Nephron (organoid): ENCODE measurements at regions not wholly inside any gene's neighbourhood (a gene's known extent, or its start where the extent isn't known, plus 50 kb on each side); places are given as distances from the start of the nearest gene placed in this dataset.

ENCODE experiments used
- H3K27ac Mint-ChIP-seq, 3 experiments: 2 replicates each; pipeline ENCODE4 v1.8.0; 2020; ENCODE audit warnings: mixed read lengths in 3 of 3, mild to moderate bottlenecking in 2 of 3, moderate library complexity in 1 of 3
- H3K27me3 Mint-ChIP-seq: 2 replicates; pipeline ENCODE4 v1.8.0; 2021; ENCODE audit warnings: low read depth, mild to moderate bottlenecking, moderate library complexity, mixed read lengths
- H3K36me3 Mint-ChIP-seq: 2 replicates; pipeline ENCODE4 v1.8.0; 2020; ENCODE audit warnings: low read depth, mixed read lengths
- H3K4me1 Mint-ChIP-seq: 2 replicates; pipeline ENCODE4 v1.8.0; 2020; ENCODE audit warnings: mixed read lengths
- H3K4me3 Mint-ChIP-seq, 3 experiments: 2 replicates each; pipeline ENCODE4 v1.8.0; 2020; ENCODE audit warnings: mild to moderate bottlenecking in 3 of 3, mixed read lengths in 3 of 3, moderate library complexity in 2 of 3
- H3K9me3 Mint-ChIP-seq: 2 replicates; pipeline ENCODE4 v1.8.0; 2020; ENCODE audit warnings: mixed read lengths
- TF ChIP-seq, protein P1 (sequence below), 3 experiments: fragments of 200-600 bp; sonication (generic); IDR thresholded peaks; one replicate each; pipeline ENCODE4 v1.5.0; 2021; ENCODE audit warnings: antibody characterized with exemption in 3 of 3; ENCODE audit not compliant: unreplicated experiment in 3 of 3

- H3K9me3 Mint-ChIP-seq, result no peaks in the 10 kb centered on the region
Observed at GRCh38 chr21:36207577-36208320, 51.1 kb downstream of the DOP1B start.

GRCh38 chr21:36208326-36209013 lies 51.8 kb downstream of the DOP1B start:
- no peaks in the 10 kb centered on the region for H3K9me3 Mint-ChIP-seq
- H3K4me1 Mint-ChIP-seq, result no peaks in the 10 kb centered on the region
- TF ChIP-seq, protein P1, sequence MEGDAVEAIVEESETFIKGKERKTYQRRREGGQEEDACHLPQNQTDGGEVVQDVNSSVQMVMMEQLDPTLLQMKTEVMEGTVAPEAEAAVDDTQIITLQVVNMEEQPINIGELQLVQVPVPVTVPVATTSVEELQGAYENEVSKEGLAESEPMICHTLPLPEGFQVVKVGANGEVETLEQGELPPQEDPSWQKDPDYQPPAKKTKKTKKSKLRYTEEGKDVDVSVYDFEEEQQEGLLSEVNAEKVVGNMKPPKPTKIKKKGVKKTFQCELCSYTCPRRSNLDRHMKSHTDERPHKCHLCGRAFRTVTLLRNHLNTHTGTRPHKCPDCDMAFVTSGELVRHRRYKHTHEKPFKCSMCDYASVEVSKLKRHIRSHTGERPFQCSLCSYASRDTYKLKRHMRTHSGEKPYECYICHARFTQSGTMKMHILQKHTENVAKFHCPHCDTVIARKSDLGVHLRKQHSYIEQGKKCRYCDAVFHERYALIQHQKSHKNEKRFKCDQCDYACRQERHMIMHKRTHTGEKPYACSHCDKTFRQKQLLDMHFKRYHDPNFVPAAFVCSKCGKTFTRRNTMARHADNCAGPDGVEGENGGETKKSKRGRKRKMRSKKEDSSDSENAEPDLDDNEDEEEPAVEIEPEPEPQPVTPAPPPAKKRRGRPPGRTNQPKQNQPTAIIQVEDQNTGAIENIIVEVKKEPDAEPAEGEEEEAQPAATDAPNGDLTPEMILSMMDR (IDR thresholded peaks at IDR 0.05; ENCODE audit: unreplicated experiment in 3 of 3), result no peak
- peaks cover 2% of the 10 kb centered on the region for H3K27me3 Mint-ChIP-seq
- H3K4me3 Mint-ChIP-seq, result no peak overlapping the region
- no peak overlapping the region for H3K27ac Mint-ChIP-seq
- H3K36me3 Mint-ChIP-seq, result no peaks in the 10 kb centered on the region

More at GRCh38 chr21:36207577-36208320, 51.1 kb downstream of the DOP1B start:
- TF ChIP-seq, protein P1 (IDR thresholded peaks at IDR 0.05; ENCODE audit: unreplicated experiment in 3 of 3), result no peak
- Mint-ChIP-seq H3K27ac (no peak overlapping the region), H3K36me3 (no peaks in the 10 kb centered on the region), H3K27me3 (peaks cover 4% of the 10 kb centered on the region), H3K4me1 (no peaks in the 10 kb centered on the region), H3K4me3 (no peak overlapping the region)

DNA sequence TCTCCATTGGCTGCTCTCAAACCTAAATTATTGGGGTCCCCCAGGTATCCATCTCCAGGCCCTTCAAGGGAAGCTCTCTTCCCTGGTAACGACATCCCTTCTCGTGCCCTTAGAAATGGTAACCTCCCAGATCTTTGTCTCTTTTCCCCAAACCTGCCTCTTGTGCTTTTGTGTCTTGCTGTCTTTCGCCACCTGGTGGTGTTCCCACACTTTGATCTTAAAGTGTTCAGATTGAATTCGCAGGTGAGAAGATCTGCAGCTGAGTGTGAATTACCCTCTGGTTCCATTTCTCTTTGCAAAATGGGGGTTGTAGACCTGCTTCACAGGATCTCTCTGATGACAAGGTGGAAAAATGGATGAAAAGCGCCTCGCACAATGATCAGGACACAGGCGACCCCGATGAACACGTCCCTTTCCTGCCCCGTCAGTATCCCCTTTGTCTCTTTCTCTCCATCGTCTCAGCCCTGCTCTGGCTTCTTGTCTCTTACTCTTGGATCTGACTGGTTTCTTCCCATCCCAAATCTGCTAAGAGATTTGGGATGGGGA lies 53.1 kb downstream of the DOP1B start:
- Mint-ChIP-seq H3K4me3 (no peak overlapping the region), H3K27ac (no peak overlapping the region), H3K9me3 (no peaks in the 10 kb centered on the region), H3K27me3 (no peaks in the 10 kb centered on the region), H3K4me1 (no peaks in the 10 kb centered on the region), H3K36me3 (no peaks in the 10 kb centered on the region)
- TF ChIP-seq, protein P1 (IDR thresholded peaks at IDR 0.05; ENCODE audit: unreplicated experiment in 3 of 3), result peak; percentile 38 to 57 (median 41)

DNA sequence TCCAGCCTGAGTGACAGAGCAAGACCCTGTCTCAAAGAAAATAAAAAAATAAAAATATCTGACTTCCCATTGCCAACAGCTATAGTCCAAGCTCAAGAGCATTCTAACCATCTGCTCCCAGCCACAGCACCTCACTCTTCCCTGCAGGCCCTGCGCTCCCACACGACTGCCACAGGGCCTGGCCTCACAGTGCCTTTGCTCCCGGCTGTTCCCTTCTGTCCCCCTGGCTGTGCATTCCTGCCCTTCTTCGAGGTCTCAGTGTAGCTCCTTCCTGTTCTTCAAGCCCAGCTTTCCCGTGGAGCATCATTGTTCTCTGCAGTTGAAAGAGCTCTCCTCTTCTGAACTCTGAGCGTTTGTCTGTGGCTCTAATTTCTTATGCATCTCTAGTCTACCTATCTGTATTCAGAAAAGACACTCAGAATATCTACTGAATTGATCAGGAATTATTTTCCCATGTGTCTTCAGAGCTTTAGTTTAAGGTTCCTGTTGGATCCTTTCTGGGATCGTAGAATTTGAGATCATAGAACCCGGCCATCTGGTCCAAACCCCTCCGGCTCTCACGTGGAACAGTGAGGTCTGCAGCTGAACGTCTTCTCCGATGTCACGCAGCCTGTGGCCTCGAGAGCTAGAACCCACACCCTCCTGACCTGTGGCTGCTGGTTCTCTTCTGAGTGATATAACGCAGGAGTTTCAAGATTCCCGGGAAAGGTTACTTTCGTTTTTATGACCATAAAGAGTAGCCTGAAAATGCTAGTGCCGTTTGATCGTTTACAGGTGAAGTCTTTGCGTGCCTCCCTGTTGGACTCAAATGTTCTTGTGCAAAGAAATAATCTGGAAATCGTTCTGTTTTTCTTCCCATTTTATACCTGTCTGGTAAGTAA lies 54.4 kb downstream of the DOP1B start:
- TF ChIP-seq, protein P1 (IDR thresholded peaks at IDR 0.05; ENCODE audit: unreplicated experiment in 3 of 3), result no peak
- H3K9me3 Mint-ChIP-seq, result no peaks in the 10 kb centered on the region
- H3K4me3 Mint-ChIP-seq, result no peak overlapping the region
- H3K27me3 Mint-ChIP-seq, result no peaks in the 10 kb centered on the region
- no peaks in the 10 kb centered on the region for H3K36me3 Mint-ChIP-seq
- no peaks in the 10 kb centered on the region for H3K4me1 Mint-ChIP-seq
- H3K27ac Mint-ChIP-seq, result no peak overlapping the region

- Mint-ChIP-seq H3K27me3 (no peaks in the 10 kb centered on the region), H3K9me3 (no peaks in the 10 kb centered on the region), H3K4me1 (no peaks in the 10 kb centered on the region), H3K27ac (no peak overlapping the region), H3K36me3 (peaks cover under 1% of the 10 kb centered on the region), H3K4me3 (no peak overlapping the region)
- TF ChIP-seq, protein P1 (IDR thresholded peaks at IDR 0.05; ENCODE audit: unreplicated experiment in 3 of 3), result no peak
Observed at GRCh38 chr21:36211660-36212512, 55.3 kb downstream of the DOP1B start.
